ENCODE measurements at regions not wholly inside any gene's neighbourhood (a gene's known extent, or its start where the extent isn't known, plus 50 kb on each side); places are given as distances from the start of the nearest gene placed in this dataset.

DNA sequence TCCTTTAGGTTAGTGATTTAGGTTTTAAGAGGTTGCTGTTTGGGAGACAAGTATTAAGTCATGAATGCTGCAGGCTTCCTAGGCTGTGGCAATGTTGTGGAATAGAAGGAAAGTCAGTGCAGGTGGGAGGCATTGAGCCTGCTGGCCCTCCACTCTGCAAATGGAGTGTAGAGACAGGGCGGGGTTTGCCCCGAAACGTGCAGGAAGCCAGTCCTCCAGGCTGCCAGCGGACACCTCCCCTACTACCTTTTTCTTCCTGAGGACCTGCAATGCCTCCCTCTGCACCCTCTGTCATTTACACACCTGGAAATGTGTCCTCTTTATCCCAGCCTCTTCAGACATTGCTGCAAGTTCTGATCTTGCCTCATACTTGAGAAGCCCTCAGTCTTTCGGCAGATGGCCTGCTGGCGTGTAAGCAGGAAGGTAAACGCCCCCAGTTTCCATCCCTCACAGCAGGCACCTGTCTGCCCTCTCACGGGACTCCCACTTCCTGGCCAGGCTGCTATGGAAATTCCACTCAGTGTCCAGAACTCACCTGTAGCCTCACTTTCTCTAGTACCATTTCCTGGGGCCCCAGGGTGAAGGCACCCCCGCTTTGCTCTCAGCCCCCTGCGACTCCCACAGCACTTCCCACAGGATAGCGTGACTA, 81.6 kb upstream of the BOD1 start:
- TF ChIP-seq, protein P1, sequence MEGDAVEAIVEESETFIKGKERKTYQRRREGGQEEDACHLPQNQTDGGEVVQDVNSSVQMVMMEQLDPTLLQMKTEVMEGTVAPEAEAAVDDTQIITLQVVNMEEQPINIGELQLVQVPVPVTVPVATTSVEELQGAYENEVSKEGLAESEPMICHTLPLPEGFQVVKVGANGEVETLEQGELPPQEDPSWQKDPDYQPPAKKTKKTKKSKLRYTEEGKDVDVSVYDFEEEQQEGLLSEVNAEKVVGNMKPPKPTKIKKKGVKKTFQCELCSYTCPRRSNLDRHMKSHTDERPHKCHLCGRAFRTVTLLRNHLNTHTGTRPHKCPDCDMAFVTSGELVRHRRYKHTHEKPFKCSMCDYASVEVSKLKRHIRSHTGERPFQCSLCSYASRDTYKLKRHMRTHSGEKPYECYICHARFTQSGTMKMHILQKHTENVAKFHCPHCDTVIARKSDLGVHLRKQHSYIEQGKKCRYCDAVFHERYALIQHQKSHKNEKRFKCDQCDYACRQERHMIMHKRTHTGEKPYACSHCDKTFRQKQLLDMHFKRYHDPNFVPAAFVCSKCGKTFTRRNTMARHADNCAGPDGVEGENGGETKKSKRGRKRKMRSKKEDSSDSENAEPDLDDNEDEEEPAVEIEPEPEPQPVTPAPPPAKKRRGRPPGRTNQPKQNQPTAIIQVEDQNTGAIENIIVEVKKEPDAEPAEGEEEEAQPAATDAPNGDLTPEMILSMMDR (conservative IDR thresholded peaks at IDR 0.05), result no peak
- TF ChIP-seq ZFX (IDR thresholded peaks at IDR 0.05), result no peak

All from C4-2B (cell line).